ENCODE measurements at regions not wholly inside any gene's neighbourhood (a gene's known extent, or its start where the extent isn't known, plus 50 kb on each side); places are given as distances from the start of the nearest gene placed in this dataset.

- no peak for TF ChIP-seq CTCF (IDR thresholded peaks at IDR 0.05; ENCODE audit: low read depth, low read length)
- no peak for DNase-seq (ENCODE audit: low read depth in 2 of 2)
- H3K4me3 ChIP-seq (replicated peaks in 1 of 2; ENCODE audit: low read depth in 2 of 2, low read length in 2 of 2) = no peak overlapping the region
Measured at GRCh38 chr2:100195942-100196341, 53.6 kb upstream of the AFF3 start.

- H3K4me3 ChIP-seq (replicated peaks in 1 of 2; ENCODE audit: low read depth in 2 of 2, low read length in 2 of 2) = no peak overlapping the region
- no peak for TF ChIP-seq CTCF (IDR thresholded peaks at IDR 0.05; ENCODE audit: low read depth, low read length)
- no peak for DNase-seq (ENCODE audit: low read depth in 2 of 2)
Measured at GRCh38 chr2:100194951-100195350, 52.6 kb upstream of the AFF3 start.

GRCh38 chr2:100193291-100193710, 50.9 kb upstream of the AFF3 start:
- H3K4me3 ChIP-seq (replicated peaks in 1 of 2; ENCODE audit: low read depth in 2 of 2, low read length in 2 of 2) = no peak overlapping the region
- TF ChIP-seq CTCF (IDR thresholded peaks at IDR 0.05; ENCODE audit: low read depth, low read length) = no peak
- peak in 1 of 2 donors; percentile 23 for DNase-seq (ENCODE audit: low read depth in 2 of 2)

- DNase-seq (ENCODE audit: low read depth in 2 of 2) = no peak
- H3K4me3 ChIP-seq (replicated peaks in 1 of 2; ENCODE audit: low read depth in 2 of 2, low read length in 2 of 2) = no peak overlapping the region
- TF ChIP-seq CTCF (IDR thresholded peaks at IDR 0.05; ENCODE audit: low read depth, low read length) = no peak
Measured at GRCh38 chr2:100192825-100193224, 50.4 kb upstream of the AFF3 start.

- no peak overlapping the region for H3K4me3 ChIP-seq (replicated peaks in 1 of 2; ENCODE audit: low read depth in 2 of 2, low read length in 2 of 2)
- TF ChIP-seq CTCF (IDR thresholded peaks at IDR 0.05; ENCODE audit: low read depth, low read length) = no peak
- DNase-seq (ENCODE audit: low read depth in 2 of 2) = no peak
Measured at GRCh38 chr2:100192300-100192699, 49.9 kb upstream of the AFF3 start.
